HG02981 (cell line): ENCODE measurements at regions not wholly inside any gene's neighbourhood (a gene's known extent, or its start where the extent isn't known, plus 50 kb on each side); places are given as distances from the start of the nearest gene placed in this dataset.

Source experiments
- ATAC-seq: cut with Tn5 transposase; IDR thresholded peaks from one replicate; pipeline ENCODE4 v1.9.1; 2021; ENCODE audit warnings: mild to moderate bottlenecking, moderate library complexity; ENCODE audit not compliant: unreplicated experiment

DNA sequence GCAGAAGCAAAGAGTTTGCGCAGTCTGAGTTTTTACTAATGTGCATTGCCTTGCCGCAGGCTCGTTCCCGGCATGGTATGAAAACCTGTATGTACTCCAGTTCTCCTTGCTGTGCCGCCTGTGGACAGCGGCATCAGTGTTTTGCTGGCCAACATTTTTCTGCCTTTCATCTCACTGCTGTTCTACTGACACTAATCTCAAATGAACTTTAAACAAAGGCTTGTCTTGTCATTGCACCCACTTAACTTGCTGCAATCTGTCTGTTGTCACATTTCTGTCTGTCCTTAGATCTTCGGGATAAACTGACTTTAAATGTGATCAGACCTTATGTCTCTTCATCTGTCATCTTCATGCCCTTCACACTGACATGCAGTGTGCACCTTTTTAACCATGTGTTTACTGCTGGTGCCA, 71.7 kb upstream of the ZNRF2 start:
- no peak for ATAC-seq

GRCh38 chr7:30213637-30214036, 70.8 kb upstream of the ZNRF2 start:
- no peak for ATAC-seq

DNA sequence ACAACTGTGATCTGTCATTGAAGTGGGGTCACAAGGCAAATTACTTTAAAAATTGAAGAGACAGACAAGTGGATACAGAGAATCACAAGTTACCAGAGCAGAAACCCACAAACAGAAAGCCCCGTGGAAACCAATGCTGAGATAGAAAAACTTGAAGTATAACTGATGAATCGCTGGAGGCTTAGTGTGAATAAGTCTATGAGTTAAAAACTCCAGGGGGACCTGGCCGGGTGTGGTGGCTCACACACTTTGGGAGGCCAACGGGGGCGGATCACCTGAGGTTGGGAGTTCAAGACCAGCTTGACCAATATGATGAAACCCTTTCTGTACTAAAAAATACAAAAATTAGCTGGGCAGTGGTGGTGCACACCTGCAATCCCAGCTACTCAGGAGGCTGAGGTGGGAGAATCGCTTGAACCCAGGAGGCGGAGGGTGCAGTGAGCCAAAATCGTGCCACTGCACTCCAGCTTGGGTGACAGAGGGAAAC, 69.7 kb upstream of the ZNRF2 start:
- ATAC-seq: no peak

DNA sequence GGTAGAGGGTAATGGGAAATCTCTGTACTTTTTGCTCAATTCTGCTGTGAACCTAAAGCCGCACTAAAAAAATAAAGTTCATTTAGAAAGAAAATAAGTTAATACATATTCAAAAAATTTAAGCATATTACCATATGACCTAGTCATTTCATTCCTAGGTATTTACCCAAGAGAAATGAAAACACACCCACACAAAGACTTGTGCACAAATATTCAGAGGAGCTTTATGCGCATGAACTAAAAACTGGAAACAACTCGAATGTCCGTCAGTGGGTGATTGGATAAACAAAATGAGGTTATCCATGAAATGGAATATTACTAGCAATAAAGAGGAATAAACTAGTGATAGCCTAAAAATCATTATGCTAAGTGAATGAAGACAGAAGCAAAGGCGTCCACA, 62.6 kb upstream of the ZNRF2 start:
- no peak for ATAC-seq

DNA sequence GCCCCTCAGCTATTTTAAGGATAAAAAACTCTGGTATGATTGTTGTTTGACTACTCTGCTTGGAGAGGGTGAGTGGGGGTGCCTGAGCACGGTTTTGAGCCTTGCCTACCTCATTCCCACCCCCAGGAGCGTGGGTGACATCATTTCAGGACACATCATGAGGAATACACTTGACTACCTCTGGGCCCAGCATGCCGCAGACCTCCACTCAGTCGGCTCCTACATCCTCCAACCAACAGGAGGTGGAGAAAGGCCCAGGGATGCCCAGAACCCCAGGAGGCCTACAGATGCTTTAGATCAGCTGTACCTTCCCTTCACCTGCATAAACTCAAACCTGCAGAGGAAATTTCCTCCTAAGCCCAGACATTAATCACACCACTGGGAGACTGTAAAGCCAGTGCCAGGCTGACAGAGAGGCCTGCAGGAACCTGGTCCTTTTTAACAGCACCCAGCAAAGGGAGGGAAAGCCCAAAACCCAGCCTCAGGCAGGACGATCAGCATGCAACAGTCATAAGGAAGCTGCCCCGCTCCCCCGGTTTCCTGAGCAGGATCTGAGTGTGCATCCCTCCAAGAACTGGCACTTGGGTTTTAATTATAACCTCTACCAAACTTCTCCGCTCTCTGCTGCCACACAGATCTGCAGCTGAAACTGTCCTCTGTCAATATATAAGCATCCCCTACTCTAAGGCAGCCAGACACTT, 61.7 kb upstream of the ZNRF2 start:
- no peak for ATAC-seq

- no peak for ATAC-seq
These were observed 60.5 kb upstream of the ZNRF2 start for GRCh38 chr7:30223896-30224295.

DNA sequence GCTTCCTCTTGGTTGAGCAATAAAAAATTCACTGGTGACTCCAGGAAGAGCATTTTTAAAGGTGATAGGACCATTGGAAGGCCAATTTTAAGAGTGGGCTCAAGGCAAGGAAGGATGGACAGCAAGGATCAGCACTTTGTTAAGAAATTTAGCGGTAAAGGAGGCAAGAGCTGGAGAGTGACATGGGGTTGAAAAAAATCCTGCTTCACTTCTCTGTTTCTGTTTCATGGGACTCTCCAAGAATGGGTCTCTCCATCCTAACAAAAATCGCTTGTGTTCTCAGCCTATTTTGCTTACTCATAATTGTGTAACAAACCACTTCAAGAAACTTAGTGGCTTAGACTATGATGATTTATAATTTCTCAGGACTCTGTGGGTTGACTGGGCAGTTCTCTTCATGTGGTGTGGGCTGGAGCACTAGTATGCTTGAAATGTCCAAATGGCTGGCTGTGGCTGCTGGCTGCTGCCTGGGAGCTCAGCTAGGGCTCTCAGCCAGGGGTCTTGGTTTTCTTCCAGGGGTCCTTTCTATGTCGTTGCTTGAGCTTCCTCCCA, 59.8 kb upstream of the ZNRF2 start:
- peak; percentile 54 for ATAC-seq

- peak; percentile 78 for ATAC-seq
These were observed 58.4 kb upstream of the ZNRF2 start for GRCh38 chr7:30225863-30226613.

DNA sequence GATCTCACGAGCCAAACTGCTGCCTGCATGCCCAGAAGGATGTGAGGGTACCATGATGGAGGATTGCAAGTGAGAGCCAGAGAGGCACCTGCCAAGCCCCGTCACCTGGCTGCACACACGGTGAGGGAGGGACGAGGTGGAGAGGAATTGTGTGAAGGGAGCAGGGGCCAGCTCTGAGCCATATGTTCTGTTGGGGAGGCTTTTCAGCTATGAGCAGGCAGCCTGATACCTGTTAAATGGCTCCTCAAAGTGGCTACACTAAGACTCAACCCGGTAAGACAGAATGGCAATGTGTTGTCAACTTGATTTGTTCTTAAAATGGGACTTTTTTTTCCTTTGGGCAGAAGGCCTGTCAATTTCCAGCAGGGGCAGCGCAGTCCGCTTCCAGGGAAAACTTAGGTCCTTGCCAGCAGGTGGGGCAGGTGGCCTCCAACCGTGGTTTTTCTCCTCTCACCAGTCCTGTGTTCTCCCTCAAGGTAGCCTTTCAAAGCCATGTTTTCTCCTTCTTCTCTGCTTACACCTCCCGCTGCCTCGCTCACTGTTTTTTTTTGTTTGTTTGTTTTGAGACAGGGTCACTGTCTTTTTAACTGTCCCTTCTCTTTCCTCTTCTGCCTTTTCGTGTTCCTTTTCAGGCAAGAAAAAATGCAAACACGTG, 57.7 kb upstream of the ZNRF2 start:
- ATAC-seq: no peak

DNA sequence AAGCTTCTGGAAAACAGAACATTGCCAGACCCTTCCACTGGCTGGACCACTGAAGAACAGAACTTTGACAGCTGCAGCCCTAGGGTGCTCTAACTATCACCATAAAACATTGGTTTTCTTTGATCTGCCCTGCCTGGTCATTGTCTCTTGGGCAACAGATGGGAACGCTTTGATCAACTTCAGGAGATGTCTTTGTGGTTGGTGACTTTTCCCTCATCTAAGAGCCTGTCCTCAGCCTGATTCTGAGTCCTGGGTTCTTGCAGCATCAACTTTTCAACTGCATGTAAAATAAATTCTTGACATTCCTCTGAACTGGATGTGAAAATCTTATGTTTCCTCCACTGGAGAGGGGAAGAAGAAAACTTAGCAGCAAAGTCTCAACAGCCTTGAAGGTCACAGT, 53.1 kb upstream of the ZNRF2 start:
- no peak for ATAC-seq

DNA sequence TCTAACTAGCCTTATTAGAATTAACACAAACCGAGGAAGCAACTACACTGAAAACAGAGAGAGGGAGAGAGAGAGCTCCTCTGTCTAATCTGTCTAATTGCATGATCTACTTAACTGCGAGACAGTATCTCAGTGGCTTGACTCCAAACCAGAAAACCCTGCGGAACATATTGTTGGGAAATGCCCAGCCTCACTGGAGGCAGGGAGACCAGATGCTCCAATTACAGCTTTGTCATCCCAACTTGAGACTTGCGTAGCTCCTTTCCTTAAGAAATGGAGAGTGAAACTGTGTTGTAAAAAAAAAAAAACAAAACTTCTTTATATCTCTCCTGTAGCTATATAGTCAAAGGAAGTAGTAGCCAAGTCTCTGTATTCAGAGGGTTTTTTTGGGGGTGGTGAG, 52.0 kb upstream of the ZNRF2 start:
- ATAC-seq: no peak
